ENCODE measurements at regions not wholly inside any gene's neighbourhood (a gene's known extent, or its start where the extent isn't known, plus 50 kb on each side); places are given as distances from the start of the nearest gene placed in this dataset.

DNA sequence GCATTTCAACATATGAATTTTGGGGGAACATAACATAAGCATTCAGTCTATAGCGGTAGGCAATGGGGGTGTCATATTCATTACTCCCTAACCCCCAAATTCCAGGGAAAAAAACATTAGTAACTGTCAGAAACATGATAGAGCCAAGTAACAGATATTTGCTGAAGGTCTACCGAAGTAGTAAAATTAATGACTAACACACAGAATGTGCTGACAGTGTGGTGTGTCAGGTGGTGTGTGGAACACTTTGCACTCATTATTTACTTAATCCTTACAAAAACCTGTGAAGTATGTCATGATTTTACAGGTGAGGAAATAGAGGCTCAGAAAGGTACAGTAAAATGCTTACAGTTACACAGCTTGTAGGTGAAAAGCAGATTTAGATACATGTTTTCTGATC lies 85.4 kb upstream of the RHOBTB1 start:
- Mint-ChIP-seq H3K9me3 (no peaks in the 10 kb centered on the region), H3K4me1 (ENCODE audit: low read depth) (no peaks in the 10 kb centered on the region), H3K27me3 (peaks cover 18% of the 10 kb centered on the region), H3K27ac (no peak overlapping the region), H3K36me3 (ENCODE audit: low read depth) (no peaks in the 10 kb centered on the region), H3K4me3 (no peak overlapping the region)
- intact Hi-C loops (cut with DNase I, micrococcal nuclease), result no loop called here
- ChIA-PET POLR2A (no interaction called here), CTCF (no interaction called here)
- no peak overlapping the region for H3K27ac ChIP-seq (ENCODE audit: low read depth in 1 of 2, low read length in 2 of 2)
- ATAC-seq (ENCODE audit: poor library complexity) (no peak), DNase-seq (no peak)
- H3K9me3 ChIP-seq (ENCODE audit: control insufficient read depth in 1 of 2, insufficient read depth in 1 of 2, low read length in 2 of 2), result no peaks in the 10 kb centered on the region
- no peak overlapping the region for H3K4me3 ChIP-seq (ENCODE audit: low read length)
- no peaks in the 10 kb centered on the region for H3K4me1 ChIP-seq (ENCODE audit: insufficient read depth, low read length)
- no peaks in the 10 kb centered on the region for H3K36me3 ChIP-seq (ENCODE audit: insufficient read depth, low read length)
- peaks cover 0 to 3% of the 10 kb centered on the region in 2 experiments for H3K27me3 ChIP-seq (ENCODE audit: control insufficient read depth in 1 of 2, insufficient read depth in 2 of 2, low read length in 2 of 2)
- TF ChIP-seq, protein P1, sequence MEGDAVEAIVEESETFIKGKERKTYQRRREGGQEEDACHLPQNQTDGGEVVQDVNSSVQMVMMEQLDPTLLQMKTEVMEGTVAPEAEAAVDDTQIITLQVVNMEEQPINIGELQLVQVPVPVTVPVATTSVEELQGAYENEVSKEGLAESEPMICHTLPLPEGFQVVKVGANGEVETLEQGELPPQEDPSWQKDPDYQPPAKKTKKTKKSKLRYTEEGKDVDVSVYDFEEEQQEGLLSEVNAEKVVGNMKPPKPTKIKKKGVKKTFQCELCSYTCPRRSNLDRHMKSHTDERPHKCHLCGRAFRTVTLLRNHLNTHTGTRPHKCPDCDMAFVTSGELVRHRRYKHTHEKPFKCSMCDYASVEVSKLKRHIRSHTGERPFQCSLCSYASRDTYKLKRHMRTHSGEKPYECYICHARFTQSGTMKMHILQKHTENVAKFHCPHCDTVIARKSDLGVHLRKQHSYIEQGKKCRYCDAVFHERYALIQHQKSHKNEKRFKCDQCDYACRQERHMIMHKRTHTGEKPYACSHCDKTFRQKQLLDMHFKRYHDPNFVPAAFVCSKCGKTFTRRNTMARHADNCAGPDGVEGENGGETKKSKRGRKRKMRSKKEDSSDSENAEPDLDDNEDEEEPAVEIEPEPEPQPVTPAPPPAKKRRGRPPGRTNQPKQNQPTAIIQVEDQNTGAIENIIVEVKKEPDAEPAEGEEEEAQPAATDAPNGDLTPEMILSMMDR (IDR thresholded peaks at IDR 0.05), result no peak

DNA sequence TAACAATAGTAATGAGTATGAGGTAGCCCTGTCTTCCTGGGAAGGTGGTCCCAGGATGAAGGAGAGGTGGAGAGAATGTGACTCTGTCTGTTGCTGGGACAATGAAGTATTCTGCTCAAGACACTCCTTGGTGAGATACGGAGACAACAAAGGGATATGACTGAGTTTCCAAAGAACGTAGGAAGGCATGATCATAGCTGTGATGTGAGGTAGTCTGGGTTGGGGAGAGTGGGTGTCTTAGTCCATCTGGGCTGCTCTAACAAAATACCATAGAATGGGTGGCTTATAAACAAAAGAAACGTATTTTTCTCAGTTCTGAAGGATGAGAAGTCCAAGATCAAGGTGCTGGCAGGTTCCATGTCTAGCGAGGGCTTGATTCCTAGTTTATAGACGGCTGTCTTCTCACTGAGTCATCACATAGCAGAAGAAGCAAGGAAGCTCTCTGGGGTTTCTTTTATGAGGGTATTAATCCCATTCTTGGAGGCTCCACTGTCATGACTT lies 84.9 kb upstream of the RHOBTB1 start:
- DNase-seq, result no peak
- no peak overlapping the region for H3K27ac ChIP-seq (ENCODE audit: low read depth in 1 of 2, low read length in 2 of 2)
- Mint-ChIP-seq H3K4me3 (no peak overlapping the region), H3K4me1 (ENCODE audit: low read depth) (no peaks in the 10 kb centered on the region), H3K27ac (no peak overlapping the region), H3K36me3 (ENCODE audit: low read depth) (no peaks in the 10 kb centered on the region), H3K27me3 (peaks cover 19% of the 10 kb centered on the region), H3K9me3 (no peaks in the 10 kb centered on the region)
- H3K27me3 ChIP-seq (ENCODE audit: control insufficient read depth in 1 of 2, insufficient read depth in 2 of 2, low read length in 2 of 2), result peaks cover 0 to 3% of the 10 kb centered on the region in 2 experiments
- no peaks in the 10 kb centered on the region for H3K4me1 ChIP-seq (ENCODE audit: insufficient read depth, low read length)
- no peaks in the 10 kb centered on the region for H3K9me3 ChIP-seq (ENCODE audit: control insufficient read depth in 1 of 2, insufficient read depth in 1 of 2, low read length in 2 of 2)
- ATAC-seq (ENCODE audit: poor library complexity), result no peak
- CTCF ChIA-PET, result no interaction called here
- intact Hi-C loops (cut with DNase I, micrococcal nuclease), result no loop called here
- TF ChIP-seq, protein P1 (IDR thresholded peaks at IDR 0.05), result no peak
- no peak overlapping the region for H3K4me3 ChIP-seq (ENCODE audit: low read length)
- POLR2A ChIA-PET, result no interaction called here
- no peaks in the 10 kb centered on the region for H3K36me3 ChIP-seq (ENCODE audit: insufficient read depth, low read length)

- ChIA-PET POLR2A (no interaction called here), CTCF (no interaction called here)
- Mint-ChIP-seq H3K4me1 (ENCODE audit: low read depth) (no peaks in the 10 kb centered on the region), H3K27me3 (peaks cover 24% of the 10 kb centered on the region), H3K36me3 (ENCODE audit: low read depth) (no peaks in the 10 kb centered on the region), H3K27ac (no peak overlapping the region), H3K9me3 (no peaks in the 10 kb centered on the region), H3K4me3 (no peak overlapping the region)
- no peak overlapping the region for H3K4me3 ChIP-seq (ENCODE audit: low read length)
- no peak for DNase-seq
- TF ChIP-seq, protein P1 (IDR thresholded peaks at IDR 0.05), result no peak
- no peak for ATAC-seq (ENCODE audit: poor library complexity)
- peaks cover 0 to 3% of the 10 kb centered on the region in 2 experiments for H3K27me3 ChIP-seq (ENCODE audit: control insufficient read depth in 1 of 2, insufficient read depth in 2 of 2, low read length in 2 of 2)
- H3K9me3 ChIP-seq (ENCODE audit: control insufficient read depth in 1 of 2, insufficient read depth in 1 of 2, low read length in 2 of 2), result no peaks in the 10 kb centered on the region
- intact Hi-C loops (cut with DNase I, micrococcal nuclease), result no loop called here
- no peaks in the 10 kb centered on the region for H3K36me3 ChIP-seq (ENCODE audit: insufficient read depth, low read length)
- no peak overlapping the region for H3K27ac ChIP-seq (ENCODE audit: low read depth in 1 of 2, low read length in 2 of 2)
- no peaks in the 10 kb centered on the region for H3K4me1 ChIP-seq (ENCODE audit: insufficient read depth, low read length)
These were observed 80.8 kb upstream of the RHOBTB1 start for GRCh38 chr10:61024856-61025201.

Data from CD4-positive, alpha-beta T cell (primary cell).